Osteoblast (primary cell): ENCODE measurements at regions not wholly inside any gene's neighbourhood (a gene's known extent, or its start where the extent isn't known, plus 50 kb on each side); places are given as distances from the start of the nearest gene placed in this dataset.
"Not testable (repeated sequence)": the region's sequence is repeated elsewhere in the genome, so short reads cannot be mapped to it uniquely, and the experiment has no call there.

ENCODE experiments used
- DNase-seq: peaks from one replicate; pipeline ENCODE4 v3.0.0; 2011; ENCODE audit warnings: low spot score, mixed read lengths; ENCODE audit not compliant: insufficient read length; ENCODE audit errors: missing footprints
- H2AFZ ChIP-seq: 2 replicates; pipeline ENCODE4 v1.6.0; 2011; ENCODE audit warnings: mild to moderate bottlenecking, low read length
- H3K27ac ChIP-seq: 2 replicates; pipeline ENCODE4 v1.5.1; 2011; ENCODE audit warnings: mild to moderate bottlenecking, low read depth, low read length, moderate library complexity
- H3K27me3 ChIP-seq: 2 replicates; pipeline ENCODE4 v1.6.0; 2012; ENCODE audit warnings: mild to moderate bottlenecking, control low read depth, inconsistent platforms, low read length, moderate library complexity; ENCODE audit not compliant: insufficient read depth
- H3K36me3 ChIP-seq: 2 replicates; pipeline ENCODE4 v1.5.1; 2011; ENCODE audit warnings: mild to moderate bottlenecking, low read length, control low read depth, moderate library complexity; ENCODE audit not compliant: insufficient read depth
- H3K4me1 ChIP-seq: 2 replicates; pipeline ENCODE4 v1.5.1; 2011; ENCODE audit warnings: mild to moderate bottlenecking, low read length, control low read depth, moderate library complexity; ENCODE audit not compliant: insufficient read depth
- H3K4me2 ChIP-seq: 2 replicates; pipeline ENCODE4 v1.6.0; 2011; ENCODE audit warnings: mild to moderate bottlenecking, low read length; ENCODE audit not compliant: insufficient read depth
- H3K4me3 ChIP-seq: fragments of 200-600 bp; sonication (generic); 3 replicates; pipeline ENCODE4 v1.5.1; 2012; ENCODE audit warnings: mild to moderate bottlenecking, low read length, inconsistent platforms; ENCODE audit not compliant: insufficient read depth
- H3K79me2 ChIP-seq: 2 replicates; pipeline ENCODE4 v1.6.0; 2012; ENCODE audit warnings: mild to moderate bottlenecking, low read length, control low read depth, inconsistent platforms; ENCODE audit not compliant: insufficient read depth
- H3K9me3 ChIP-seq: 2 replicates; pipeline ENCODE4 v1.5.1; 2011; ENCODE audit warnings: low read depth, low read length, control low read depth
- H4K20me1 ChIP-seq: 2 replicates; pipeline ENCODE4 v1.6.0; 2012; ENCODE audit warnings: mild to moderate bottlenecking, low read length, control low read depth; ENCODE audit not compliant: insufficient read depth

GRCh38 chr21:9903579-9903978 is 617.8 kb upstream of the TPTE start:
- H2AFZ ChIP-seq, H3K4me2 ChIP-seq, H3K4me3 ChIP-seq, H4K20me1 ChIP-seq, H3K36me3 ChIP-seq, H3K27ac ChIP-seq, H3K9me3 ChIP-seq, DNase-seq, H3K4me1 ChIP-seq, H3K27me3 ChIP-seq, H3K79me2 ChIP-seq: not testable (repeated sequence)

DNA sequence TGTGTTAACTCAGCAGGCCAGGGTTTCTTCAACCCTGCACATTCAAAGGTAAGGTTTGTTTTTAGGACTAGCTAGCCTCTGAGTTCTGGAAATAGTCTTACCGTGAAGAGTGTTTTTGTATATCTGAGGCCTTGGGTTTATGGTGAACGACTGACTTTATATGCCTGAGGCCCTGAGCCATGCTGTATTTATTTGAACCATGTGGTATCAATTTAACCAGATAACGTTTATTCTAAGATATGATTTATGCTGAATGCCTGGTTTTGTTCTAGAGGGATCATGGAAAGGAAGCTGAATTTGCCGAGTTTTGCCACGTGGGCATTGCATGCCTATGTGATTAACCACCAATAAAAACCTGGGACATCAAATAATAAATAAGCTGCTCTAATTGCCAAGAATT is 607.2 kb upstream of the TPTE start:
- H3K4me2 ChIP-seq, H4K20me1 ChIP-seq, H3K36me3 ChIP-seq, H2AFZ ChIP-seq, H3K79me2 ChIP-seq, H3K4me3 ChIP-seq, H3K27me3 ChIP-seq, DNase-seq, H3K4me1 ChIP-seq, H3K27ac ChIP-seq, H3K9me3 ChIP-seq: not testable (repeated sequence)

GRCh38 chr21:9919446-9919845 is 601.9 kb upstream of the TPTE start:
- H3K9me3 ChIP-seq, H3K79me2 ChIP-seq: not testable (repeated sequence)

GRCh38 chr21:9943639-9944038 is 577.7 kb upstream of the TPTE start:
- H3K36me3 ChIP-seq, H2AFZ ChIP-seq, H4K20me1 ChIP-seq, H3K27ac ChIP-seq, H3K79me2 ChIP-seq, H3K4me1 ChIP-seq, DNase-seq, H3K9me3 ChIP-seq, H3K4me2 ChIP-seq, H3K4me3 ChIP-seq, H3K27me3 ChIP-seq: not testable (repeated sequence)

More at GRCh38 chr21:9919446-9919845, 601.9 kb upstream of the TPTE start:
- DNase-seq, H2AFZ ChIP-seq, H3K27ac ChIP-seq, H3K4me3 ChIP-seq, H3K4me1 ChIP-seq, H4K20me1 ChIP-seq, H3K4me2 ChIP-seq, H3K36me3 ChIP-seq, H3K27me3 ChIP-seq: not testable (repeated sequence)

- not testable (repeated sequence) for H3K79me2 ChIP-seq, H2AFZ ChIP-seq, H3K4me2 ChIP-seq, H4K20me1 ChIP-seq, H3K27me3 ChIP-seq, H3K36me3 ChIP-seq, H3K9me3 ChIP-seq, H3K4me3 ChIP-seq, H3K4me1 ChIP-seq, H3K27ac ChIP-seq, DNase-seq
Observed at GRCh38 chr21:9946057-9946456, 575.3 kb upstream of the TPTE start.

DNA sequence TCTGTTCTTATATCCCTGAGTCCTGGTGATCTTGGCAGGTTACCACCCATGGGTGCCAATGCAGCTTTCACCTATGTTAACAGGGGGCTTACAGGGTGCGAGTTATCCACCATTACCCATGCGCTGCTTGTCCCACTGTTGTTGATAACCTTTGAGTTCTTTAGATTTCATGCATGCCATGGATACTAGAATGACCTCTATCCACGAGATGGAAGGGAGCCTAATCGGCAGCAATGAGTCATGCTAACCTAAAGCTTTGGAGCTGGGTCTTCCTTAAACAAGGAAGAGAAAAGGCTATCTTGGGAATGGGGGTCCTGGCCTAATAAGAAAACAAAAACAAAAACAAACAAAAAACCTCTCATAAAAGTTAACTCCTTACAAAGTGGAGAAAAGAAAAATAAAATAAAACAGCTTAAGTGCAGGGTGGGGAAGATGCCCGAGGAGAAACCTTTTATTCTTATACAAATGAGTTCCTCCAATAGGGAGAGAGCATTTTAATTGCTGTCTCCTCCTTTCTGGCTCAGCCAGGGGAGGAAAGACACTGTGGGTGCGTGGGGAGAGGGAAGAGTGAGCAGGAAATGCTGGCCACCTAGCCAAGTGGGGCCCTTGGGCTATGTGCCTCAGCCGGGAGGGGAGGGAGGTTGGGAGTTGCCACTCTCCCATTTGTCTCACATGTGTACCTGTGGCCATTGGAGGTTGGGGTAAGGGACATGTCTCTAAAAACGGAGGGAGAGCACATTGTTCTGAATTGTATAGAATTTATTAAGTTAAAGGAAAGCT is 571.7 kb upstream of the TPTE start:
- not testable (repeated sequence) for H3K27ac ChIP-seq, H2AFZ ChIP-seq

GRCh38 chr21:9950363-9950762 is 571.0 kb upstream of the TPTE start:
- H3K4me3 ChIP-seq, H3K27me3 ChIP-seq, H3K36me3 ChIP-seq, DNase-seq, H3K9me3 ChIP-seq, H3K27ac ChIP-seq, H3K79me2 ChIP-seq, H4K20me1 ChIP-seq, H3K4me2 ChIP-seq, H3K4me1 ChIP-seq, H2AFZ ChIP-seq: not testable (repeated sequence)

More for the DNA sequence above, 571.7 kb upstream of the TPTE start:
- not testable (repeated sequence) for DNase-seq, H3K4me2 ChIP-seq, H3K27me3 ChIP-seq, H3K4me3 ChIP-seq, H3K36me3 ChIP-seq, H3K4me1 ChIP-seq, H3K79me2 ChIP-seq, H4K20me1 ChIP-seq, H3K9me3 ChIP-seq

DNA sequence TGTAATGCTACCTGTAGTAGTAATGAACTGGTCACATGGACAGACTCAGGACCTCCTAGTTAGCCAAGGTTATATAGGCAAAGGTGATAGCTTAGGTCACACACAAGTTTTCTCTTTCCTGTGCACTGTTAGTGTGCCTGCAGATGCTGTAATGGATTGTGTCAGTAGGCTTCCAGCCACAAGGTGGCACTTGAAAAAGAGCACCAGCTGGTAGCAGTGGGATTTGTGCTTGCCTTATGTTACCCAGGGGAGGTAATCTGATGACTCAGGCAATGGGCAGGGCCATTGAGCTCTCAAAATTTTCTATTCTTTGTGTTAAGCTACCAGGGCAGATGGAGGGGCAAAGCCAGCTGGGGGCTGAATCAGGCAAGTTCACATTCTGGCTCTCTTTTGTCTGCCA is 562.6 kb upstream of the TPTE start:
- H3K79me2 ChIP-seq, H3K4me2 ChIP-seq, H3K27ac ChIP-seq, H3K9me3 ChIP-seq, H4K20me1 ChIP-seq, H2AFZ ChIP-seq, H3K36me3 ChIP-seq, H3K4me3 ChIP-seq, H3K27me3 ChIP-seq, DNase-seq, H3K4me1 ChIP-seq: not testable (repeated sequence)

- not testable (repeated sequence) for H4K20me1 ChIP-seq, H3K27me3 ChIP-seq, H3K4me1 ChIP-seq, H3K9me3 ChIP-seq, H3K4me2 ChIP-seq, H3K27ac ChIP-seq, H2AFZ ChIP-seq, H3K4me3 ChIP-seq, DNase-seq, H3K36me3 ChIP-seq, H3K79me2 ChIP-seq
Observed at GRCh38 chr21:9959220-9959964, 562.0 kb upstream of the TPTE start.
